Lower lobe of right lung (tissue), 2 donors: ENCODE measurements at regions not wholly inside any gene's neighbourhood (a gene's known extent, or its start where the extent isn't known, plus 50 kb on each side); places are given as distances from the start of the nearest gene placed in this dataset.

ENCODE experiments used
- ATAC-seq, 2 donors: fragments of 200-7000 bp; cut with Tn5 transposase; one replicate each; pipeline ENCODE4 v1.9.1; 2020 to 2022; ENCODE audit warnings: mild to moderate bottlenecking in 2 of 2, moderate library complexity in 2 of 2
- DNase-seq: peaks from one replicate; pipeline ENCODE4 v3.0.0-alpha.2; 2020
- H3K27ac ChIP-seq: fragments of 200-600 bp; one replicate; pipeline ENCODE4 v1.8.0; 2022
- H3K27me3 ChIP-seq: fragments of 200-600 bp; one replicate; pipeline ENCODE4 v1.8.0; 2022; ENCODE audit warnings: low read depth
- H3K36me3 ChIP-seq: fragments of 200-600 bp; one replicate; pipeline ENCODE4 v1.8.0; 2022; ENCODE audit warnings: mild to moderate bottlenecking
- H3K4me1 ChIP-seq: fragments of 200-600 bp; one replicate; pipeline ENCODE4 v1.8.0; 2022
- H3K4me3 ChIP-seq: fragments of 200-600 bp; one replicate; pipeline ENCODE4 v1.8.0; 2022; ENCODE audit warnings: mild to moderate bottlenecking
- H3K9me3 ChIP-seq: fragments of 200-600 bp; one replicate; pipeline ENCODE4 v1.8.0; 2022
- intact Hi-C: fragments of 100-400 bp; cut with DNase I; formaldehyde crosslinking; loops from one replicate; pipeline ENCODE4 v1.11.0; 2022
- TF ChIP-seq, protein P1 (sequence below): fragments of 200-600 bp; IDR thresholded peaks from one replicate; pipeline ENCODE4 v1.8.0; 2022; ENCODE audit warnings: antibody characterized with exemption, mild to moderate bottlenecking
- donor health status: DM: no; HTN: yes; CAD: no; lungs with severe emphysema.

- DNase-seq (no peak), ATAC-seq (no peak)
- Histone ChIP-seq H3K27me3 (no peaks in the 10 kb centered on the region), H3K9me3 (no peaks in the 10 kb centered on the region), H3K4me3 (no peak overlapping the region), H3K4me1 (no peaks in the 10 kb centered on the region), H3K27ac (no peak overlapping the region), H3K36me3 (no peaks in the 10 kb centered on the region)
- TF ChIP-seq, protein P1, sequence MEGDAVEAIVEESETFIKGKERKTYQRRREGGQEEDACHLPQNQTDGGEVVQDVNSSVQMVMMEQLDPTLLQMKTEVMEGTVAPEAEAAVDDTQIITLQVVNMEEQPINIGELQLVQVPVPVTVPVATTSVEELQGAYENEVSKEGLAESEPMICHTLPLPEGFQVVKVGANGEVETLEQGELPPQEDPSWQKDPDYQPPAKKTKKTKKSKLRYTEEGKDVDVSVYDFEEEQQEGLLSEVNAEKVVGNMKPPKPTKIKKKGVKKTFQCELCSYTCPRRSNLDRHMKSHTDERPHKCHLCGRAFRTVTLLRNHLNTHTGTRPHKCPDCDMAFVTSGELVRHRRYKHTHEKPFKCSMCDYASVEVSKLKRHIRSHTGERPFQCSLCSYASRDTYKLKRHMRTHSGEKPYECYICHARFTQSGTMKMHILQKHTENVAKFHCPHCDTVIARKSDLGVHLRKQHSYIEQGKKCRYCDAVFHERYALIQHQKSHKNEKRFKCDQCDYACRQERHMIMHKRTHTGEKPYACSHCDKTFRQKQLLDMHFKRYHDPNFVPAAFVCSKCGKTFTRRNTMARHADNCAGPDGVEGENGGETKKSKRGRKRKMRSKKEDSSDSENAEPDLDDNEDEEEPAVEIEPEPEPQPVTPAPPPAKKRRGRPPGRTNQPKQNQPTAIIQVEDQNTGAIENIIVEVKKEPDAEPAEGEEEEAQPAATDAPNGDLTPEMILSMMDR: no peak
- intact Hi-C loops: no loop called here
These were observed 114.2 kb upstream of the MON1B start for GRCh38 chr16:77076839-77077238.

GRCh38 chr16:77077256-77077922 lies 113.6 kb upstream of the MON1B start:
- intact Hi-C loops: no loop called here
- no peak overlapping the region for H3K4me3 ChIP-seq
- TF ChIP-seq, protein P1: no peak
- H3K4me1 ChIP-seq: no peaks in the 10 kb centered on the region
- no peaks in the 10 kb centered on the region for H3K9me3 ChIP-seq
- H3K36me3 ChIP-seq: no peaks in the 10 kb centered on the region
- no peak overlapping the region for H3K27ac ChIP-seq
- H3K27me3 ChIP-seq: no peaks in the 10 kb centered on the region
- ATAC-seq: no peak
- DNase-seq: no peak

DNA sequence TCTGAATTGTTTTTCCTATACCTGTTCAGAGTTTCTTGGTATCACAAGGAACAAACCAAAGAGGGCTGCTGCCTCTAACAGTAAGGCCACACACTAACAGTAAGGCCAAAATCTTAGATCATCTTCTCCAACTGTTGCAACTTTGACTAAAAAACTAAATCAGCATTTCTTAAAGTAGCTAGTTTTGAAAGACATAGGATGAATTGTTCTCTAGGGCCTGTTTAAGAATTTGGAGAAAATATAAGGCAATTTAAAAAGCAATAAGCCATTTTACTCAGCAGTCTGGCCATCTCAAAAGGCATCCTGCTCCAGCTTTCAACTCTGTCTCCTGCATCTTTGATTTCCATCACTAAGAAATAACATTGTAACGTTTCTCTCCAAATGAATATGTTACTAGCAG lies 105.0 kb upstream of the MON1B start:
- Histone ChIP-seq H3K27me3 (no peaks in the 10 kb centered on the region), H3K4me1 (no peaks in the 10 kb centered on the region), H3K9me3 (no peaks in the 10 kb centered on the region), H3K36me3 (no peaks in the 10 kb centered on the region), H3K27ac (no peak overlapping the region), H3K4me3 (no peak overlapping the region)
- DNase-seq (no peak), ATAC-seq (no peak)
- intact Hi-C loops: no loop called here
- TF ChIP-seq, protein P1: no peak

DNA sequence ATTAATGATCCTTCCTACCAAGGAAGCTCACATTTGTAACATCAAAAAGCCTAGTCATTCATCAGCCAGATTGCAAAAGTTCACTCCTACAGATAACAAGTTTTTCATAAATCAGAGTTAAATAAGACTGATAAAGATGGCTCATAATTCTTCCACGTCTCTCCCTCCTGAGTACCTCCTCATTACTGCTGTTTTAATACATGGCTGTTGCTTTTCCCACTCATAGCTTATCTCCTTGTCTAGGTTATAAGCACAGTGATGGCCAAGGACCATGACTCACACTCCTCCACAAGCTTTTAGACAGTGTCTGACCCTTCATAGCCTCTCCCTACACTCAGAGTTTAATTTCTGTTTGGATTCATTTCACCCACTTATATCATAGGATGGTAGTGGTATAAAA lies 100.9 kb upstream of the MON1B start:
- Histone ChIP-seq H3K27me3 (no peaks in the 10 kb centered on the region), H3K36me3 (no peaks in the 10 kb centered on the region), H3K27ac (no peak overlapping the region), H3K9me3 (no peaks in the 10 kb centered on the region), H3K4me1 (no peaks in the 10 kb centered on the region), H3K4me3 (no peak overlapping the region)
- no peak for ATAC-seq
- DNase-seq: no peak
- intact Hi-C loops: no loop called here
- TF ChIP-seq, protein P1: no peak

GRCh38 chr16:77093309-77093708 lies 97.7 kb upstream of the MON1B start:
- no peaks in the 10 kb centered on the region for H3K4me1 ChIP-seq
- DNase-seq: no peak
- no peaks in the 10 kb centered on the region for H3K9me3 ChIP-seq
- no peaks in the 10 kb centered on the region for H3K27me3 ChIP-seq
- TF ChIP-seq, protein P1: no peak
- H3K4me3 ChIP-seq: no peak overlapping the region
- intact Hi-C loops: no loop called here
- H3K27ac ChIP-seq: no peak overlapping the region
- no peaks in the 10 kb centered on the region for H3K36me3 ChIP-seq
- no peak for ATAC-seq

- H3K4me3 ChIP-seq: no peak overlapping the region
- no peaks in the 10 kb centered on the region for H3K36me3 ChIP-seq
- intact Hi-C loops: no loop called here
- TF ChIP-seq, protein P1: no peak
- ATAC-seq (no peak), DNase-seq (no peak)
- H3K27ac ChIP-seq: no peak overlapping the region
- no peaks in the 10 kb centered on the region for H3K9me3 ChIP-seq
- H3K27me3 ChIP-seq: no peaks in the 10 kb centered on the region
- H3K4me1 ChIP-seq: no peaks in the 10 kb centered on the region
These were observed 97.0 kb upstream of the MON1B start for GRCh38 chr16:77093999-77094398.
